WI38 (cell line): ENCODE measurements at regions not wholly inside any gene's neighbourhood (a gene's known extent, or its start where the extent isn't known, plus 50 kb on each side); places are given as distances from the start of the nearest gene placed in this dataset.

Experiments used
- H3K4me3 ChIP-seq: 2 replicates; pipeline ENCODE4 v1.5.1; 2011; ENCODE audit warnings: low read depth, mild to moderate bottlenecking, control low read depth, low read length
- TF ChIP-seq, protein P1 (sequence below): IDR thresholded peaks from 2 replicates; pipeline ENCODE4 v1.5.1; 2012; ENCODE audit warnings: low read depth, mild to moderate bottlenecking, control low read depth, low read length

DNA sequence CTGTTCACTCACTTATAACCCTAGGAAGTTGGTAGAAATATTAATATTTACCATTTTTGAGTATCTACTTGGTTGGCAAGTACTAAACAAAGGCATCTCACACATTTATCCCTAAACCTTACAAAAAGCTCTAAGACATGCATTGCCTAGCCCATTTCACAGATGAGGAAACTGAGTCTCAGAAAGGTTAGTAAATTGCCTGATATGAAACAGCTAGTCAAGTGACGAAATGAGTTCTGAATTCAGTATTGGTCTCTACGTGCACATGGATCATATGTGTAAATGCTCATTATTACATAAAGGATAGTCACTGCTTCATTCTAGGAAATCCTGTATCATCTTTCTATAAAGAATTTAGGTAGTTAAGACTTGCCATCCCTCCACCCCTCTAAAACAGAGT lies 105.1 kb downstream of the BARHL2 start:
- no peak overlapping the region for H3K4me3 ChIP-seq
- TF ChIP-seq, protein P1, sequence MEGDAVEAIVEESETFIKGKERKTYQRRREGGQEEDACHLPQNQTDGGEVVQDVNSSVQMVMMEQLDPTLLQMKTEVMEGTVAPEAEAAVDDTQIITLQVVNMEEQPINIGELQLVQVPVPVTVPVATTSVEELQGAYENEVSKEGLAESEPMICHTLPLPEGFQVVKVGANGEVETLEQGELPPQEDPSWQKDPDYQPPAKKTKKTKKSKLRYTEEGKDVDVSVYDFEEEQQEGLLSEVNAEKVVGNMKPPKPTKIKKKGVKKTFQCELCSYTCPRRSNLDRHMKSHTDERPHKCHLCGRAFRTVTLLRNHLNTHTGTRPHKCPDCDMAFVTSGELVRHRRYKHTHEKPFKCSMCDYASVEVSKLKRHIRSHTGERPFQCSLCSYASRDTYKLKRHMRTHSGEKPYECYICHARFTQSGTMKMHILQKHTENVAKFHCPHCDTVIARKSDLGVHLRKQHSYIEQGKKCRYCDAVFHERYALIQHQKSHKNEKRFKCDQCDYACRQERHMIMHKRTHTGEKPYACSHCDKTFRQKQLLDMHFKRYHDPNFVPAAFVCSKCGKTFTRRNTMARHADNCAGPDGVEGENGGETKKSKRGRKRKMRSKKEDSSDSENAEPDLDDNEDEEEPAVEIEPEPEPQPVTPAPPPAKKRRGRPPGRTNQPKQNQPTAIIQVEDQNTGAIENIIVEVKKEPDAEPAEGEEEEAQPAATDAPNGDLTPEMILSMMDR = no peak

DNA sequence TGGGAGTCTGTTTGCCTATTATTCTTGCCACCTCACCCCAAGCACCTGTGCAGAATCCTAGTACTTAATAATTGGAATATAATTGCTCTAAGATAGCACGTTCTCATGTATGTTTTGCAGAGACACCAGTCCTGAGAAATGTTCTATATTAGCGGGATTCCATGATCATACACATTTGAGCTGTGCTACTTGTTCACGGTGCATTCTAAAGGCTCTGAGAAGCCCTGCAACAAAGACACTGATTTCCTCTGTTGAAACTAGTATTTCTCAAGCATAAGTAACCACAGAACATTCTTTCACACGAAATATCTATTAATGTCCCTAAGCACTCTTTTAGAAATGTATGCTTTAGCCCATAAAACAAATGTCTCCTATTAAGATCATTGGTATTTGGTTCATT lies 109.4 kb downstream of the BARHL2 start:
- no peak overlapping the region for H3K4me3 ChIP-seq
- TF ChIP-seq, protein P1 = no peak

DNA sequence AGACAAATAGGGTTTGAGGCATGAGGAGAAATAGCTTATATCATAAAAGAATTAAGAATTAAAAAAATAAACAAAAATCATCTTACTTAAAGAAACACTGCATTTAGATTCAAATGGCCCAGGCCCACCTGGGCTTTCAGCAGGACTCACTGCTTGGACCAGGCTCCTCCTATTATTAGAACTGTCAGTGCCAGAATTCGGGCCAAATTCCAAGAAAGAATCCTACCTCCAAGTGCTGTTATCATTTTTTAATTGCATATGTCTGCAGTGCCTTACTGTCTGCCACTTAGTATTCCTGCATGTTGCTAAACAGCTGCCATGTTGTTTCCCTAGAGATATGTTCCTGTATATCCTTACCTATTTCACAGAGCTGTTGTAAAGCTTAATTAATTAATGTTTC lies 112.0 kb downstream of the BARHL2 start:
- TF ChIP-seq, protein P1 = no peak

DNA sequence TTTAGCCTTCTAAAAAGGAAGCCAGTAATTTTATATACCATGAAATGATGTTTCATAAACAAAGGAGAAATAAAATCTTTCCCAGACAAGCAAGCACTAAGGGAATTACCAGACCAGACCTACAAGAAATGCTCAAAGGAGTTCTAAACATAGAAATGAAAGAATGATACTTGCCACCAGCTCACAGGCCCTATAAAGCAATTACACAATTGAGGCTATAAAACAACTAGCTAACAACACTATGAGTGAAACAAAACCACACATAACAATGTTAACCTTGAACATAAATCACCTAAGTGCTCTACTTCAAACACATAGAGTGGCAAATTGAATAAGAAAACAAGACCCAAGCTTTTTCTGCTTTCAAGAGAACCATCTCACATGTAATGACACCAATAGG lies 123.8 kb downstream of the BARHL2 start:
- TF ChIP-seq, protein P1 = no peak

More for the DNA sequence above, 112.0 kb downstream of the BARHL2 start:
- H3K4me3 ChIP-seq = no peak overlapping the region

DNA sequence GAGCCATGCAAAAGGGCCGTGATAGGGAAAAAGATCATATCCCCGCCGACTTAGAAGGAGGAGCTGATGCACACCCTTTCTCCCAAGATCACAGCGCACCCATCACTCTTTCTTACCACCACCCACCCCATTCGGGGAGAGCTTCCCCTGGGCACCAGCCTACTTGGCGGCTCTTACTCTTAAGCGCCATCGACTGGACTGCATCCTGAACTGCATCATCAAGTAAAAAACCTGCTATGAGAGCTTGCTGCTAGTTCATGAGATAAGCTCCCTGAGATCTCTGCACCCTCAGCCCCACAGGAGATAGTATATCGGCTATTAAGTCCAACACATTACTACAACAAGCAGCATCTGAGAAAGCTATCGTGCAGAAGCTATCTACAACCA lies 125.1 kb downstream of the BARHL2 start:
- TF ChIP-seq, protein P1 = no peak

More for the DNA sequence above, 123.8 kb downstream of the BARHL2 start:
- no peak overlapping the region for H3K4me3 ChIP-seq

DNA sequence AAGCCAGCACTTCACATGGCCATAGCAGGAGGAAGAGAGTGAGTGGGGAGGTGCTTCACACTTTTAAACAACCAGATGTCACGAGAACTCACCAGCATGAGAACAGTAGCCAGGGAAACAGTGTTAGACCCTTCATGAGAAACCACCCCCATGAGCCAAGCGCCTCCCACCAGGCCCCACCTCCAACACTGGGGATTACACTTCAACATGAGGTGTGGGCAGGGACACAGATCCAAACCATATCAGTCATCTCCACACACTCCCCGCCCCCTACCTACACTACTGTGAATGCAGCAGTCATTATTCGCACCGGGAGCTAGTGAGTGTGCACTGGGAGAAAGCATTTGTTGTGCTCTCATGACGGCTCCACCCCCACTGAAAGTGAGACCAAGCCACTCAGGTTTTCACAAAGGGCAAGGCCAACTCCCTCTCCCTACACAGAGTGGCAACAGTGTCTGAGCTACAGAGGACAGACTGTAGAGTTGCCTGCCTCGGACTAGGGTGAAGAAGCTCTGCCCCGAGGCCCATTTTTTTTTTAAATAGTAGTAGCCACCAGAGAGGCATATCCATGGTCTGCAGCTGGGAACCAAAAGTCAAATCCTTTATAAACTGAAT lies 125.6 kb downstream of the BARHL2 start:
- no peak overlapping the region for H3K4me3 ChIP-seq
- TF ChIP-seq, protein P1 = no peak

More for the DNA sequence above, 125.1 kb downstream of the BARHL2 start:
- H3K4me3 ChIP-seq = no peak overlapping the region

DNA sequence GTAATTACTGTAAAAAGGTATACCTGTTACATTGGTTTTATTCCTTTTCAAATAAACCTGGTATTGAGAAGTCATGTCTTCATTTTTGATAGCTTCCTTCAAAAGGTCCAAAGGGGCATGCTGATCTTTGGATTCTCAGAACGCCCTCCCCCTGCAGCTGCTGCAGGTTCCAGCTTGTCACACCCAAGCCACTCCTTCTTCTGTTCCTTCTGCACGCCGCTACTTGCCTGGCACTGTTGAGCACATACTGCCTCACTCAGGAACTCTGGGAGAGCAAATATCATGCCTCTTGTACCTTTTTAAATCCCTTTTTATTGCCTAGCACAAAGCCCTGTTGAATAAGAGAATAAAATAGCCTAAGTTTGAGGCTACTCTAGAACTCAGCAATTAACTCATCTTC lies 136.9 kb downstream of the BARHL2 start:
- H3K4me3 ChIP-seq = no peak overlapping the region
- TF ChIP-seq, protein P1 = no peak
